Left colon (tissue), 2 donors: ENCODE measurements at regions not wholly inside any gene's neighbourhood (a gene's known extent, or its start where the extent isn't known, plus 50 kb on each side); places are given as distances from the start of the nearest gene placed in this dataset.
"Not testable (repeated sequence)": the region's sequence is repeated elsewhere in the genome, so short reads cannot be mapped to it uniquely, and the experiment has no call there.

ENCODE experiments used
- ATAC-seq: fragments of 200-7000 bp; cut with Tn5 transposase; one replicate; pipeline ENCODE4 v1.9.1; 2020; ENCODE audit warnings: mild to moderate bottlenecking, moderate library complexity
- DNase-seq, 2 donors: peaks; one replicate each; pipeline ENCODE4 v3.0.0-alpha.2; 2020
- intact Hi-C, 2 donors: fragments of 100-400 bp; cut with DNase I in 1 of 2; cut with micrococcal nuclease in 1 of 2; formaldehyde crosslinking; loops; one replicate each; pipeline versions ENCODE4 v1.11.2 to v1.14.0; 2022; cut with DNase I, micrococcal nuclease
- donor health status: DM: no; HTN: no; CAD: no.
- donor health status: DM: yes; HTN: yes; CAD: no.

GRCh38 chr7:81186691-81187090 is 267.8 kb upstream of the SEMA3C start:
- intact Hi-C loops: no loop called here
- no peak for DNase-seq
- ATAC-seq: no peak

- intact Hi-C loops: no loop called here
- DNase-seq (no peak), ATAC-seq (no peak)
These were observed 266.2 kb upstream of the SEMA3C start for GRCh38 chr7:81185072-81185471.

- ATAC-seq: no peak
- intact Hi-C loops: no loop called here
- DNase-seq: no peak
These were observed 264.5 kb upstream of the SEMA3C start for GRCh38 chr7:81183326-81183725.

- ATAC-seq (peak; percentile 21), DNase-seq (peak in 1 of 2 donors; percentile 16)
- intact Hi-C loops: not testable (repeated sequence)
These were observed 263.2 kb upstream of the SEMA3C start for GRCh38 chr7:81182056-81182455.

GRCh38 chr7:81181066-81181465 is 262.2 kb upstream of the SEMA3C start:
- no peak for ATAC-seq
- no peak for DNase-seq
- intact Hi-C loops: no loop called here

- intact Hi-C loops: no loop called here
- ATAC-seq: no peak
- DNase-seq: no peak
These were observed 261.7 kb upstream of the SEMA3C start for GRCh38 chr7:81180573-81180972.

GRCh38 chr7:81175275-81175940 is 256.6 kb upstream of the SEMA3C start:
- DNase-seq: no peak
- no peak for ATAC-seq
- intact Hi-C loops: no loop called here

- DNase-seq: no peak
- intact Hi-C loops: no loop called here
- no peak for ATAC-seq
These were observed 255.0 kb upstream of the SEMA3C start for GRCh38 chr7:81173766-81174281.

- intact Hi-C loops: no loop called here
These were observed 251.4 kb upstream of the SEMA3C start for GRCh38 chr7:81170291-81170690.

GRCh38 chr7:81167934-81168333 is 249.1 kb upstream of the SEMA3C start:
- ATAC-seq (no peak), DNase-seq (no peak)
- intact Hi-C loops: no loop called here

More at GRCh38 chr7:81170291-81170690, 251.4 kb upstream of the SEMA3C start:
- DNase-seq (no peak), ATAC-seq (no peak)

GRCh38 chr7:81165070-81165469 is 246.2 kb upstream of the SEMA3C start:
- intact Hi-C loops: no loop called here
- no peak for DNase-seq

GRCh38 chr7:81162771-81163525 is 244.1 kb upstream of the SEMA3C start:
- DNase-seq: no peak
- no peak for ATAC-seq
- intact Hi-C loops: no loop called here

More at GRCh38 chr7:81165070-81165469, 246.2 kb upstream of the SEMA3C start:
- no peak for ATAC-seq

GRCh38 chr7:81162234-81162633 is 243.4 kb upstream of the SEMA3C start:
- intact Hi-C loops: no loop called here
- DNase-seq: no peak
- ATAC-seq: peak; percentile 52

GRCh38 chr7:81161451-81162075 is 242.7 kb upstream of the SEMA3C start:
- intact Hi-C loops: no loop called here
- ATAC-seq: no peak
- no peak for DNase-seq

GRCh38 chr7:81159402-81159801 is 240.6 kb upstream of the SEMA3C start:
- ATAC-seq (no peak), DNase-seq (no peak)
- intact Hi-C loops: no loop called here

- ATAC-seq: no peak
- intact Hi-C loops: no loop called here
These were observed 239.3 kb upstream of the SEMA3C start for GRCh38 chr7:81158189-81158588.

GRCh38 chr7:81155654-81156373 is 237.0 kb upstream of the SEMA3C start:
- ATAC-seq (peak; percentile 97), DNase-seq (no peak)
- intact Hi-C loops: no loop called here

More at GRCh38 chr7:81158189-81158588, 239.3 kb upstream of the SEMA3C start:
- DNase-seq: no peak

- DNase-seq (no peak), ATAC-seq (no peak)
- intact Hi-C loops: no loop called here
These were observed 235.7 kb upstream of the SEMA3C start for GRCh38 chr7:81154565-81154964.

- intact Hi-C loops, DNase-seq, ATAC-seq: not testable (repeated sequence)
These were observed 234.1 kb upstream of the SEMA3C start for GRCh38 chr7:81152925-81153324.
